ENCODE measurements at regions not wholly inside any gene's neighbourhood (a gene's known extent, or its start where the extent isn't known, plus 50 kb on each side); places are given as distances from the start of the nearest gene placed in this dataset.

- no peak for TF ChIP-seq RERE (CRISPR knock-in tag; IDR thresholded peaks at IDR 0.05; ENCODE audit: low read depth)
- no peak for TF ChIP-seq ZNF780A (CRISPR knock-in tag; IDR thresholded peaks at IDR 0.05)
- no peak for TF ChIP-seq RFX5 (IDR thresholded peaks at IDR 0.05; ENCODE audit: low read depth, low read length)
- no peak for TF ChIP-seq MYNN (CRISPR knock-in tag; IDR thresholded peaks at IDR 0.05; ENCODE audit: low read depth)
- TF ChIP-seq FOXP1 (IDR thresholded peaks at IDR 0.05): no peak
- no peak for TF ChIP-seq FOXP1 (CRISPR knock-in tag; IDR thresholded peaks at IDR 0.05)
- no peak for TF ChIP-seq SALL2 (CRISPR knock-in tag; IDR thresholded peaks at IDR 0.05)
- no peak for TF ChIP-seq HHEX (CRISPR knock-in tag; IDR thresholded peaks at IDR 0.05)
- TF ChIP-seq NFKBIZ (CRISPR knock-in tag; IDR thresholded peaks at IDR 0.05): no peak
- TF ChIP-seq MAZ (IDR thresholded peaks at IDR 0.05; ENCODE audit: borderline replicate concordance, low read depth, low read length): no peak
- TF ChIP-seq MAZ (CRISPR knock-in tag; IDR thresholded peaks at IDR 0.05; ENCODE audit: low read depth): 0 out of 2 replicates have a peak, but pooled peaks have one; percentile 12
- peak; percentile 69; the same call in 1 of the 2 replicates for TF ChIP-seq ZNF263 (CRISPR knock-in tag; IDR thresholded peaks at IDR 0.05)
- TF ChIP-seq ZNF572 (CRISPR knock-in tag; IDR thresholded peaks at IDR 0.05): no peak
- peak; percentile 25; the same call in 1 of the 2 replicates for TF ChIP-seq GABPB1 (CRISPR knock-in tag; IDR thresholded peaks at IDR 0.05)
- no peak for TF ChIP-seq FOXM1 (CRISPR knock-in tag; IDR thresholded peaks at IDR 0.05)
- no peak for TF ChIP-seq DDIT3 (CRISPR knock-in tag; IDR thresholded peaks at IDR 0.05)
- TF ChIP-seq AHDC1 (CRISPR knock-in tag; IDR thresholded peaks at IDR 0.05; ENCODE audit: borderline replicate concordance): peak; percentile 20; the same call in 1 of the 2 replicates
- TF ChIP-seq YEATS2 (CRISPR knock-in tag; IDR thresholded peaks at IDR 0.05; ENCODE audit: borderline replicate concordance): no peak
- no peak for TF ChIP-seq TBL1XR1 (IDR thresholded peaks at IDR 0.05; ENCODE audit: borderline replicate concordance, low read length, partially characterized antibody)
- TF ChIP-seq CENPX (CRISPR knock-in tag; IDR thresholded peaks at IDR 0.05): no peak
- no peak for TF ChIP-seq ISX (CRISPR knock-in tag; conservative IDR thresholded peaks at IDR 0.05)
- TF ChIP-seq SYNCRIP (IDR thresholded peaks at IDR 0.05; ENCODE audit: insufficient read depth, low read depth, low read length): no peak
Measured at GRCh38 chr2:48107326-48107925, 201.1 kb upstream of the FBXO11 start (continued).
